BJ (cell line): ENCODE measurements at regions not wholly inside any gene's neighbourhood (a gene's known extent, or its start where the extent isn't known, plus 50 kb on each side); places are given as distances from the start of the nearest gene placed in this dataset.

ENCODE experiments used
- CTCF ChIA-PET: fragments of 350-600 bp; formaldehyde crosslinking; extraction: SDS; loops from one replicate; lab custom pipeline; 2021; ENCODE audit warnings: antibody characterized with exemption, inconsistent platforms; lab: Yijun Ruan, JAX
- POLR2A ChIA-PET: fragments of 300-600 bp; sonication (Branson Sonifier 250); formaldehyde crosslinking; extraction: SDS; loops from one replicate; lab custom pipeline; 2021; ENCODE audit warnings: antibody characterized with exemption; lab: Charles Lee
- DNase-seq: peaks from one replicate; pipeline ENCODE4 v3.0.0-alpha.2; 2011; ENCODE audit warnings: low read depth
- H3K27me3 ChIP-seq: 2 replicates; pipeline ENCODE4 v1.6.0; 2011; ENCODE audit warnings: low read length; ENCODE audit not compliant: control insufficient read depth, insufficient read depth
- H3K36me3 ChIP-seq: 2 replicates; pipeline ENCODE4 v1.5.1; 2011; ENCODE audit warnings: low read length; ENCODE audit not compliant: control insufficient read depth, insufficient read depth
- H3K4me3 ChIP-seq: 2 replicates; pipeline ENCODE4 v1.5.1; 2011; ENCODE audit warnings: low read depth, mild to moderate bottlenecking, control low read depth, low read length
- CTCF ChIP-seq: IDR thresholded peaks from 2 replicates; pipeline ENCODE4 v1.5.1; 2011; ENCODE audit warnings: low read depth, mild to moderate bottlenecking, control low read depth, inconsistent platforms, low read length, moderate library complexity; ENCODE audit not compliant: insufficient read depth

GRCh38 chr3:144343777-144344176, 372.2 kb downstream of the DIPK2A start:
- CTCF ChIA-PET, result interaction anchor here (1.5 kb wide), 1 partner anchor 9 kb away, joined by 3 read pairs; no protein-coding TSS in a partner anchor
- Histone ChIP-seq H3K27me3 (no peaks in the 10 kb centered on the region), H3K4me3 (no peak overlapping the region), H3K36me3 (no peaks in the 10 kb centered on the region)
- no peak for DNase-seq
- no peak for TF ChIP-seq CTCF
- POLR2A ChIA-PET, result no interaction called here

- H3K4me3 ChIP-seq, result no peak overlapping the region
- ChIA-PET CTCF (no interaction called here), POLR2A (no interaction called here)
- H3K27me3 ChIP-seq, result no peaks in the 10 kb centered on the region
- no peaks in the 10 kb centered on the region for H3K36me3 ChIP-seq
- TF ChIP-seq CTCF, result no peak
- DNase-seq, result no peak
Observed at GRCh38 chr3:144344925-144345548, 373.4 kb downstream of the DIPK2A start.

GRCh38 chr3:144350125-144350524, 378.5 kb downstream of the DIPK2A start:
- CTCF ChIA-PET, result no interaction called here
- POLR2A ChIA-PET, result no interaction called here
- Histone ChIP-seq H3K36me3 (no peaks in the 10 kb centered on the region), H3K4me3 (no peak overlapping the region), H3K27me3 (no peaks in the 10 kb centered on the region)
- TF ChIP-seq CTCF, result no peak
- no peak for DNase-seq

- Histone ChIP-seq H3K27me3 (no peaks in the 10 kb centered on the region), H3K36me3 (no peaks in the 10 kb centered on the region), H3K4me3 (no peak overlapping the region)
- no peak for DNase-seq
- no peak for TF ChIP-seq CTCF
- POLR2A ChIA-PET, result no interaction called here
- CTCF ChIA-PET, result no interaction called here
Observed at GRCh38 chr3:144351011-144351410, 379.4 kb downstream of the DIPK2A start.

GRCh38 chr3:144351773-144352365, 380.2 kb downstream of the DIPK2A start:
- Histone ChIP-seq H3K4me3 (no peak overlapping the region), H3K27me3 (no peaks in the 10 kb centered on the region), H3K36me3 (no peaks in the 10 kb centered on the region)
- TF ChIP-seq CTCF, result no peak
- DNase-seq, result no peak
- ChIA-PET POLR2A (no interaction called here), CTCF (interaction anchor here (1.5 kb wide), 1 partner anchor 8 kb away, joined by 3 read pairs; no protein-coding TSS in a partner anchor)
